Suprapubic skin (tissue), 4 donors: ENCODE measurements at regions not wholly inside any gene's neighbourhood (a gene's known extent, or its start where the extent isn't known, plus 50 kb on each side); places are given as distances from the start of the nearest gene placed in this dataset.

Experiments
- DNase-seq, 2 donors: peaks; one replicate each; pipeline ENCODE4 v3.0.0-alpha.2; 2019; ENCODE audit warnings: low spot score in 2 of 2
- H3K27ac ChIP-seq: fragments of 200-600 bp; sonication (generic); one replicate; pipeline ENCODE4 v1.5.1; 2019
- H3K27me3 ChIP-seq: fragments of 200-600 bp; sonication (generic); one replicate; pipeline ENCODE4 v1.5.1; 2019
- H3K36me3 ChIP-seq: fragments of 200-600 bp; sonication (generic); one replicate; pipeline ENCODE4 v1.5.1; 2019
- H3K4me1 ChIP-seq: fragments of 200-600 bp; sonication (generic); one replicate; pipeline ENCODE4 v1.5.1; 2019
- H3K4me3 ChIP-seq: fragments of 200-600 bp; sonication (generic); one replicate; pipeline ENCODE4 v1.5.1; 2019; ENCODE audit warnings: mild to moderate bottlenecking
- H3K9me3 ChIP-seq: fragments of 200-600 bp; sonication (generic); one replicate; pipeline ENCODE4 v1.5.1; 2019
- CTCF ChIP-seq, 2 donors: fragments of 200-600 bp in 1 of 2; fragments of 450-650 bp in 1 of 2; sonication (generic) in 1 of 2; IDR thresholded peaks; one replicate each; pipeline ENCODE4 v1.5.1; 2016 to 2019; ENCODE audit warnings: antibody characterized with exemption in 2 of 2, mild to moderate bottlenecking in 1 of 2, moderate library complexity in 1 of 2
- EP300 ChIP-seq: sonication (generic); formaldehyde crosslinking; IDR thresholded peaks from one replicate; pipeline ENCODE4 v1.6.1; 2017; ENCODE audit warnings: antibody characterized with exemption
- POLR2A ChIP-seq, 2 donors: fragments of 450-650 bp; IDR thresholded peaks; one replicate each; pipeline ENCODE4 v1.6.1; 2017; ENCODE audit warnings: antibody characterized with exemption in 2 of 2, mild to moderate bottlenecking in 2 of 2, moderate library complexity in 2 of 2
- POLR2AphosphoS5 ChIP-seq, 3 donors: sonication (generic); formaldehyde crosslinking; IDR thresholded peaks; one replicate each; pipeline ENCODE4 v1.6.1; 2017; ENCODE audit warnings: antibody characterized with exemption in 3 of 3
- WGBS: methylation state at CpG from one replicate; pipeline ENCODE4 v1.1.5; 2018; 5-methylcytosine and 5-hydroxymethylcytosine counted together

GRCh38 chr14:56487761-56488160 lies 91.8 kb upstream of the TMEM260 start:
- no peak overlapping the region for H3K27ac ChIP-seq
- H3K36me3 ChIP-seq = no peaks in the 10 kb centered on the region
- TF ChIP-seq EP300 (no peak), POLR2A (IDR thresholded peaks at IDR 0.05) (no peak), CTCF (IDR thresholded peaks at IDR 0.05) (no peak), POLR2AphosphoS5 (IDR thresholded peaks at IDR 0.05) (no peak)
- DNase-seq = no peak
- WGBS = 43% methylated on average over 1 of the region's 1 CpG
- no peaks in the 10 kb centered on the region for H3K9me3 ChIP-seq
- no peak overlapping the region for H3K4me3 ChIP-seq
- peaks cover 11% of the 10 kb centered on the region for H3K4me1 ChIP-seq
- no peaks in the 10 kb centered on the region for H3K27me3 ChIP-seq

GRCh38 chr14:56488306-56488705 lies 91.3 kb upstream of the TMEM260 start:
- Histone ChIP-seq H3K4me1 (peaks cover 11% of the 10 kb centered on the region), H3K9me3 (no peaks in the 10 kb centered on the region), H3K27ac (no peak overlapping the region), H3K36me3 (no peaks in the 10 kb centered on the region), H3K4me3 (no peak overlapping the region), H3K27me3 (no peaks in the 10 kb centered on the region)
- TF ChIP-seq CTCF (IDR thresholded peaks at IDR 0.05) (no peak), POLR2A (IDR thresholded peaks at IDR 0.05) (no peak), POLR2AphosphoS5 (IDR thresholded peaks at IDR 0.05) (no peak), EP300 (no peak)
- DNase-seq = no peak
- WGBS = 65% methylated on average over 1 of the region's 1 CpG

GRCh38 chr14:56490379-56490778 lies 89.2 kb upstream of the TMEM260 start:
- Histone ChIP-seq H3K27ac (no peak overlapping the region), H3K4me3 (no peak overlapping the region), H3K36me3 (no peaks in the 10 kb centered on the region), H3K9me3 (no peaks in the 10 kb centered on the region), H3K4me1 (peaks cover 11% of the 10 kb centered on the region), H3K27me3 (no peaks in the 10 kb centered on the region)
- whole genome bisulfite sequencing = 11% methylated on average over 3 of the region's 3 CpGs
- DNase-seq = no peak
- TF ChIP-seq CTCF (IDR thresholded peaks at IDR 0.05) (peak in 1 of 2 donors; percentile 37), EP300 (no peak)

- WGBS = 35% methylated on average over 10 of the region's 10 CpGs
- Histone ChIP-seq H3K27ac (no peak overlapping the region), H3K27me3 (no peaks in the 10 kb centered on the region), H3K4me3 (no peak overlapping the region), H3K9me3 (no peaks in the 10 kb centered on the region), H3K36me3 (no peaks in the 10 kb centered on the region), H3K4me1 (peaks cover 11% of the 10 kb centered on the region)
- no peak for TF ChIP-seq EP300
- TF ChIP-seq CTCF (IDR thresholded peaks at IDR 0.05) = peak; percentile 25 to 72
- no peak for DNase-seq
Observed at GRCh38 chr14:56491299-56492285, 88.0 kb upstream of the TMEM260 start.

GRCh38 chr14:56494167-56494566 lies 85.4 kb upstream of the TMEM260 start:
- Histone ChIP-seq H3K9me3 (no peaks in the 10 kb centered on the region), H3K36me3 (no peaks in the 10 kb centered on the region), H3K4me1 (peaks cover 6% of the 10 kb centered on the region), H3K27ac (no peak overlapping the region), H3K4me3 (no peak overlapping the region), H3K27me3 (no peaks in the 10 kb centered on the region)
- no peak for TF ChIP-seq POLR2AphosphoS5 (IDR thresholded peaks at IDR 0.05)
- TF ChIP-seq EP300 = no peak
- no peak for TF ChIP-seq CTCF (IDR thresholded peaks at IDR 0.05)
- TF ChIP-seq POLR2A (IDR thresholded peaks at IDR 0.05) = no peak
- no peak for DNase-seq
- 59% methylated on average over 3 of the region's 3 CpGs for WGBS
